Skeletal muscle cell (primary cell): ENCODE measurements at regions not wholly inside any gene's neighbourhood (a gene's known extent, or its start where the extent isn't known, plus 50 kb on each side); places are given as distances from the start of the nearest gene placed in this dataset.
"Not testable (repeated sequence)": the region's sequence is repeated elsewhere in the genome, so short reads cannot be mapped to it uniquely, and the experiment has no call there.

Experiments
- DNase-seq: peaks from one replicate; pipeline ENCODE4 v3.0.0-alpha.2; 2010; ENCODE audit warnings: low read depth
- H3K4me3 ChIP-seq: 2 replicates; pipeline ENCODE4 v1.5.1; 2011; ENCODE audit warnings: low read depth, mild to moderate bottlenecking, control low read depth, low read length, moderate library complexity

DNA sequence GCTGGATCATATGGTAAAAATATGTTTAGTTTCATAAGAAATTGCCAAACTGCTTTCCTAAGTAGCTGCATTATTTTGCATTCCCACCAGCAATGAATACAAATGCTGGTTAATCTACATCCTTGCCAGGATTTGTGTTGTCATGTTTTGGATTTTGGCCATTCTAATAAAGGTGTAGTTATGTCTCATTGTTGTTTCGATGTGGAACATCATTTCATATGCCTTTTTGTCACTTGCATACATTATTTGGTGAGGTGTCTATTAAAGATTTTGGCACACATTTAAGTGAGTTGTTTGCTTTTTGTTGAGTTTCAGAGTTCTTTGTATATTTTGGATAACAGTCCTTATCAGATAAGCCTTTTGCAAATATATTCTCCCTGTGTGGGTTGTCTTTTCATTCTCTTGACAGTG is 299.2 kb upstream of the TFPI start:
- no peak for DNase-seq

GRCh38 chr2:187854801-187855200 is 300.6 kb upstream of the TFPI start:
- no peak for DNase-seq
- H3K4me3 ChIP-seq, result no peak overlapping the region

More for the DNA sequence above, 299.2 kb upstream of the TFPI start:
- no peak overlapping the region for H3K4me3 ChIP-seq

DNA sequence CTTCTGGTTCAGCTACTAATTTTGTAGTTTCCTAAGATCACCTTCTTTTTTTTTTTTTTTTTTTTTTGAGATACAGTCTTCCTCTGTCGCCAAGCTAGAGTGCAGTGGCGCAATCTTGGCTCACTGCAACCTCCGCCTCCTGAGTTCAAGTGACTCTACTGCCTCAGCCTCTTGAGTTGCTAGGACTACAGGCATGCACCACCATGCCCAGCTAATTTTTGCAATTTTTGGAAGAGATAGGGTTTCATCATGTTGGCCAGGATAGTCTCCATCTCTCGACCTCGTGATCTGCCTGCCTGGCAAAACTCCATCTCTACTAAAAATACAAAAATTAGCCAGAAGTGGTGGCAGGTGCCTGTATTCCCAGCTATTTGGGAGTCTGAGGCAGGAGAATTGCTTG is 301.5 kb upstream of the TFPI start:
- no peak for DNase-seq
- no peak overlapping the region for H3K4me3 ChIP-seq

DNA sequence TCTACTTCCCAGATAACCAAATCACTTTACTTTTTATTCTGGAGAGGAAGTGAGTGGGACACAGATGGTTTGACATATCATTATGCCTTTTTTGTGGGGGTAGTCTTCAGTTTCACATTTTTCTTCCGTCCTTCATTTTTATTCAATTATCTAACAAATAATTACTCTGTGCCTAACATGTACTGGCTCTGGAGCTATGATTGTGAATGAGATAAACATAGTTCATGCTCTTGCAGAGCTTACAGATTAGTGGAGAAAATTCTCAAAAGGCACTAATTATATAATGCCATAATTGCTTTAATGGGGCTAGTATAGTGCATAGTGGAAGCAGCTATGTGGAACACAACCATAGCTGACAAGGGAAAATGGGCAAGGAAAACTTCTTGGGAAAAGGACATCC is 303.6 kb upstream of the TFPI start:
- no peak overlapping the region for H3K4me3 ChIP-seq
- no peak for DNase-seq

DNA sequence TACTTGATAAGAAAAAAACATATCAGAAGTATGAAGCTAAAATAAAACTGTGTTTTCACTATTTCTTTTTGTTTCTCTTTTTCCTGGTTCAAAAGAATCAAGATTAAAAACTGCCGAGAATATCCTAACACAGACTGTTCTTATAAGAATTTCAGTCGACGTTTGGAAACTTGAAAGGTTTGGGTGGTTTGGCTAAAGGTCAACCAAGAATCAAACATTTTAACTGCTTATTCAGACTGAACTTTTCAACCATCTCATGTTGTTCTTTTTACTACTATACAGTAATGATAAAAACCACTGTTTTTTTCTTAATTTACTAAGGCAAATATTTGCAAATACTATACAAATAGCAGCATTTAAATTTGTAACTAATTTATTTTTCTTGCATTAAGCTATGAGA is 308.5 kb upstream of the TFPI start:
- no peak overlapping the region for H3K4me3 ChIP-seq
- no peak for DNase-seq

GRCh38 chr2:187865025-187865424 is 310.8 kb upstream of the TFPI start:
- H3K4me3 ChIP-seq, result no peak overlapping the region
- DNase-seq, result no peak

DNA sequence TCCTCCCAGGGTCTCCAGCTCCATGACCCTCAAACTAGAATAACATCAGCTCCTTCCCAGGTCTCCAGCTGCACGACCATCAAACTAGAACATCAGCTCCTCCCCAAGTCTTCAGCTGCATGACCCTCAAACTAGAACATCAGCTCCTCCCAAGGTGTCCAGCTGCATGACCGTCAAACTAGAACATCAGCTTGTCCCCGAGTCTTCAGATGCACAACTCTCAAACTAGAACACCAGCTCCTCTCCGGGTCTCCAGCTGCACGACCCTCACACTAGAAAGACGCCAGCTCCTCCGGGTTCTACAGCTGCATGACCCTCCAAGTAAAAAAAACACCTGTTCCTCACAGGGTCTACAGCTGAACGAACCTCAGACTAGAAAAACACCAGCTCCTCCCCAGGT is 312.9 kb upstream of the TFPI start:
- no peak overlapping the region for H3K4me3 ChIP-seq
- no peak for DNase-seq

- no peak overlapping the region for H3K4me3 ChIP-seq
- no peak for DNase-seq
These were observed 315.0 kb upstream of the TFPI start for GRCh38 chr2:187869195-187869594.

- no peak overlapping the region for H3K4me3 ChIP-seq
- no peak for DNase-seq
These were observed 317.3 kb upstream of the TFPI start for GRCh38 chr2:187871506-187871905.

DNA sequence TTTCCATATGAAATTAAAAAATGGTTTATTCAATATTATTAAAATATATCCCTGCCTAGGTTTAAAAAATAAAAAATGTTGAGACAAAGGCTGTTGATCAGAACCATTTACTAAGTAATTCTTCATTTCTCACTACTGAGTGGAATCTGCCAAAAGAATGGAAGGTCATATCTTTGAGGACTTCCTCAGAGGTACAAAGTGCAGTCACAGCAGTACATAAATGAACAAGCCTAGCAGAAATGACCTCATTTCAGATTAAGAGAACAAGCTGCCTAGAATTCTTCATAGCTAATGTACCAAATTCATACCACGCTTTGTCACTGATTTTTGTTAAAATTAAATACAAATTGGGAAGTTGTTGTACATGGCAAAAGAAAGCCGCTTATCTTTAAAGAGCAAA is 318.9 kb upstream of the TFPI start:
- H3K4me3 ChIP-seq, result no peak overlapping the region
- DNase-seq, result no peak

GRCh38 chr2:187874786-187875185 is 320.6 kb upstream of the TFPI start:
- H3K4me3 ChIP-seq, result no peak overlapping the region
- DNase-seq, result no peak

GRCh38 chr2:187875261-187876141 is 321.3 kb upstream of the TFPI start:
- no peak overlapping the region for H3K4me3 ChIP-seq
- DNase-seq, result no peak

DNA sequence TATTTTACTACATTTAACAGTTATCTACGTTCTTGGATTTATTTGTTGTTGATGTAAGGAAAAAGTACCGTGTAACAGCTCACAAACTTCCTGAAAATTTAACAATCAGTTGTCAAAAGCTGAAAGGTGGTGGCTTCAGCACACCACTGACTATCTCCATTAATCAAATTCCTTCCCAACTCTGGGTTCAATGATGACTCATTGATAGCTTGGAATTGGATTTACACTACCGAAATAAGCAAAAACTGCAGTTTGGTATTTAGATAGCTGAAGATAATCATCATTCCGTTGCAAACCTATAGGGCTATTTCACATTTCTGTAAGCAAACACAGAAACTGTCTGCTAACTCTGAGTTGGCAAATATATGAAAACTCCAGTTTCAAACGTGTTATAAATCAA is 322.3 kb upstream of the TFPI start:
- no peak overlapping the region for H3K4me3 ChIP-seq
- DNase-seq, result no peak

DNA sequence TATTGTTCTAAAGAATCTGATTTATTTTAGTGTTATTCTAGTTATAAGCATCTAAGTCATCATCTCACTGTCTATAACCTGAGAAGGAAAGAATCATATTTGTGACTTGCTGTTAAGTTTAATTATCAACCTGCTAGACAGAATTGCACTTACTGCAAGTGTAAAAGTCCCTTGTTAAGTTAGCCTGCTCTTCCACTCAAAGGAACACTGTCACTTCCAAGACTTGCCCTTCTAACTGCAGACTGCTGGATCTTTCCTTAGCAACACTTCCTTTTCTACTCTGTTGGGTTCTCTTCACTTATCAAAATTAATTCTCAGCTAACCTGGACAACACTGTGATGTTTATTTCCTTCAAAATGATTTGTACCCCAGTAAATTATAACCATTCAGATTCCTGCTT is 323.2 kb upstream of the TFPI start:
- no peak overlapping the region for H3K4me3 ChIP-seq
- DNase-seq, result no peak

GRCh38 chr2:187878112-187878511 is 323.9 kb upstream of the TFPI start:
- no peak for DNase-seq

GRCh38 chr2:187879491-187879890 is 325.3 kb upstream of the TFPI start:
- H3K4me3 ChIP-seq, result no peak overlapping the region
- no peak for DNase-seq

More at GRCh38 chr2:187878112-187878511, 323.9 kb upstream of the TFPI start:
- H3K4me3 ChIP-seq, result no peak overlapping the region

GRCh38 chr2:187884003-187884402 is 329.8 kb upstream of the TFPI start:
- no peak for DNase-seq
- H3K4me3 ChIP-seq, result no peak overlapping the region

DNA sequence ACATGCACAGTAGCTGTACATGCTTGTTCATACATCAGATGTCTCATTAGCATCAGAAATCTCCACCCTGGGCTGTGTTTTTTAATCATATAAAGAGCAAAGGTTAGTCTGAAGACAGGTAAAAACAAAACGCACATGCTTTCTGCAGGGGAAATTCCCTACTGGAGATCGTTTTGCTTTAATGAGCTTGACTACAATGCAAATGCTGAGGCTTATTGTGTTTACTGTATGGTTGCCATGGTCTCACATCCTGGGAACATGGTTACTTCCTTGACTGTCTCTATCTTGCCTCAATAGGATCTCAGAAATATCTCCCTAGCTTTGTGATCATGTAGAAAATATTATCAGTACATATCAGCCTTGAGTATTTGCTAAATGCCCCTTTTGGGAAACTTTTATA is 336.5 kb upstream of the TFPI start:
- DNase-seq, result no peak
- no peak overlapping the region for H3K4me3 ChIP-seq

GRCh38 chr2:187900021-187900420 is 345.8 kb upstream of the TFPI start:
- H3K4me3 ChIP-seq, result no peak overlapping the region
- DNase-seq, result no peak

DNA sequence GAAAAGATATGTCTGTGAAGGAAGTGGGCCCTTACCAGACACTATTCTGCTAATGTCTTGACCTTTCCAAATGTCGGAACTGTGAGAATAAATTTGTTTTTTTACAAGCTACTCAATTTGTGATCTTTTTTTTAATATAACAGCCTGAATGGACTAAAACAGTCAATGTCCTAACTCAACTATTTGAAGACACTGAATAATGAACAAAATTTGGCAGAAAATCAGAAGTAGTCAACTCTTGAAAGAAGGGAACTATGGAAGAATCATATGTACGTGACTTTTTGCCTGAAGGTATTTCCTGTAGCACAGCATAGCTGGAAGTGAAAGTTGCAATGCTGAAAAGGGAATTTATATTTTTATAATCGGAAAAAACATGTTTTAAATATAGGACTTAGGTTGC is 351.8 kb upstream of the TFPI start:
- DNase-seq, result no peak

DNA sequence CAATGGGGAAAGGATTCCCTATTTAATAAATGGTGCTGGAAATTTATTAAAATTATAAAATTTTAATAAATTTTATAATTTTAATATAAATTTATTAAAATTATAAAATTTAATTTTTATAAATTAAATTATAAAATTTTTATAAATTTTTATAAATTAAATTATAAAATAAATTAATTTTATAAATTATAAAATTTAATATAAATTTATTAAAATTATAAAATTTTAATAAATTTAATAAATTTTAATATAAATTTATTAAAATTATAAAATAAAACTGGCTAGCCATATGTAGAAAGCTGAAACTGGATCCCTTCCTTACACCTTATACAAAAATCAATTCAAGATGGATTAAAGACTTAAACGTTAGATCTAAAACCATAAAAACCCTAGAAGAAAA is 356.7 kb upstream of the TFPI start:
- H3K4me3 ChIP-seq, DNase-seq: not testable (repeated sequence)

More for the DNA sequence above, 351.8 kb upstream of the TFPI start:
- no peak overlapping the region for H3K4me3 ChIP-seq
